ENCODE measurements at regions not wholly inside any gene's neighbourhood (a gene's known extent, or its start where the extent isn't known, plus 50 kb on each side); places are given as distances from the start of the nearest gene placed in this dataset.

- TF ChIP-seq HDAC2 (CRISPR knock-in tag; IDR thresholded peaks at IDR 0.05) = no peak
- TF ChIP-seq PHB2 (IDR thresholded peaks at IDR 0.05; ENCODE audit: partially characterized antibody) = no peak
- TF ChIP-seq HIVEP1 (CRISPR knock-in tag; IDR thresholded peaks at IDR 0.05) = no peak
- TF ChIP-seq ZFP90 (CRISPR knock-in tag; IDR thresholded peaks at IDR 0.05; ENCODE audit: borderline replicate concordance) = no peak
- no peak for TF ChIP-seq NR2C2 (CRISPR knock-in tag; IDR thresholded peaks at IDR 0.05; ENCODE audit: borderline replicate concordance)
- TF ChIP-seq ZBTB8A (CRISPR knock-in tag; IDR thresholded peaks at IDR 0.05; ENCODE audit: borderline replicate concordance, low read depth) = no peak
- TF ChIP-seq RXRA (CRISPR knock-in tag; IDR thresholded peaks at IDR 0.05) = no peak
- no peak for TF ChIP-seq GABPA (IDR thresholded peaks at IDR 0.05; ENCODE audit: low read depth, low read length)
- no peak for TF ChIP-seq GABPA (CRISPR knock-in tag; IDR thresholded peaks at IDR 0.05; ENCODE audit: low read depth)
These were observed 126.5 kb upstream of the ARHGAP42 start for GRCh38 chr11:100560606-100561005.
